Stimulated activated CD8-positive, alpha-beta memory T cell treated with anti-CD3 and anti-CD28 coated beads, Interleukin-12 subunit alpha, Interleukin-12 subunit beta, amount 100 ng/mL, for 24 hours (primary cell): ENCODE measurements at regions not wholly inside any gene's neighbourhood (a gene's known extent, or its start where the extent isn't known, plus 50 kb on each side); places are given as distances from the start of the nearest gene placed in this dataset.
"Not testable (repeated sequence)": the region's sequence is repeated elsewhere in the genome, so short reads cannot be mapped to it uniquely, and the experiment has no call there.

Experiments used
- DNase-seq: peaks from one replicate; pipeline ENCODE4 v3.0.0-alpha.2; 2020; ENCODE audit errors: extremely low read depth

- no peak for DNase-seq
Observed at GRCh38 chr22:48778308-48779195, 1049.1 kb downstream of the BRD1 start.

DNA sequence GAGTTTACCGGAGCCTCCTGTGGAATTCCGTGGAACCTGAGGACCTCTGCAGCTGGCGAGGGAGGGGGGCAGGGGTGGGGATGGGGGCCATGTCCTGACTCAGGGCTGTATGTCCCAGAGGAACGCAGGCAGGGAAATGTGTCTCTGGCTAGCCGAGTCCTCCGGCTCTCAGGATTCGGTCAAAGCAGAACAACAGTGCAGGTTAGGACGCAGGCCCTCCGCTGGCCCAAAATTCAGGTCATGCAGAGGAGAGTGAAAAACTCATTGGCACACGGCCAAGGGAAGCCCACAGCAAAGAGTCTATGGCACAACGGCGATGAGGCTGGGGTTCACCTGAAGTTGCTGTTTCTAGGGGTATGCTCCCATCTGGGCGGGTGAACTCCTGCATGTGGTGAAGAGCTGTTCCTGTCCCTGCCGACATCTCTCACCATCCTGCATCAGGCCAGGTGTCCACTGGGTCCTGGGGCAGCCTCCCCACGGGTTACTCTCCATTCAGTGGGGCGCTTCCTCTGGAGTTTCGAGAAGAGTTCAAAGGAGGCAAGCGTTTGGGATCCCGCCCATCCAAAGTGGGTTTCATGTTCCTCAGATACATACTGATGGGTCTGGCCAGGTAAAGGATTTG, 1055.3 kb downstream of the BRD1 start:
- DNase-seq = no peak

GRCh38 chr22:48765595-48765994, 1062.1 kb downstream of the BRD1 start:
- DNase-seq = no peak

- no peak for DNase-seq
Observed at GRCh38 chr22:48761546-48761945, 1066.1 kb downstream of the BRD1 start.

- no peak for DNase-seq
Observed at GRCh38 chr22:48760481-48761390, 1066.9 kb downstream of the BRD1 start.

GRCh38 chr22:48758881-48759875, 1068.5 kb downstream of the BRD1 start:
- no peak for DNase-seq

DNA sequence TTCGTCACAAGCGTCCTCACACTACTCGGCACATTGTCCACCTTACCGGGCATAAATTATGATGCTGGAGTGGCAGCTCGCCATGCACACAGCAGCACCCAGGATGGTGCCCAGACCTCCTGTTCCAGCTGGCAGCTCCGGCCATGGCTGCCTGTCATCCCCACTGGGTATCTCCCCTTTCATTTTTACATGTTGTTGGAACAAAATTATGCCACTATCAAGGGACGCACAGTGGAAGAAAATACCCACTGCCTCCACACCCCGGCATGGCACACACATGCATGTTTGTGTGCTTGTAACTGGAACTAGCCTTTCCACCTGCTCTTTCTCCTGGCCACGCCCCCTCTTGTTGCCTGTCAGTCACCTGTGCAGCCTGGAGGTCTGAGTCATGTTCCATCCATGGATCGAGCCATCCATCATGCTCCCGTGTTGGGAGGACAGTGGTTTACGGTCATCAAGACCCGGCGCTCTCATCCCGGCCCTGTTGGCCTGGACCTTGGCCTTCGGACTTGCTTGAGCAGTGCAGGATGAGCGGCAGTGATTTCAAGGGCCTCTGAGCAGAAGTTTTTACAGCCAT, 1069.6 kb downstream of the BRD1 start:
- DNase-seq = no peak

DNA sequence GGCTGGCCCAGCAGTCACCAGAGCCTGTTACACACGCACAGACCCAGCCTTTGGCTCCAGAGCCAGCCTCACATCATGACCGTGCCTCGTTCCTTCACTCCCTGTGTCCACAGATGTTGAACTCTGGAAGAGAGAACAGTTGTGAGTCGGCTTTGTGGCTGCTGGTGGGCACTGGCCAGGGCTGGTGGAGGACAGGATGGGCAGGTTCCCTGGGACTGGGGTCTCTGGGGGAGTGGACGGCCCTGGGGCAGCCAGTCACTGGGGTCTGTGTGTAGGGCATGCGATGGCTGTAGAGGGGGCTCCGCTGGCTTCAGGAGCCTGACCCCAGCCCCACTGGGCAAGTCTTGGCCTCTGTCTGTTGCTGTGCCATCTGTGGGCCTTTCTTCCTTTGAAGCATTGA, 1070.1 kb downstream of the BRD1 start:
- DNase-seq = no peak

DNA sequence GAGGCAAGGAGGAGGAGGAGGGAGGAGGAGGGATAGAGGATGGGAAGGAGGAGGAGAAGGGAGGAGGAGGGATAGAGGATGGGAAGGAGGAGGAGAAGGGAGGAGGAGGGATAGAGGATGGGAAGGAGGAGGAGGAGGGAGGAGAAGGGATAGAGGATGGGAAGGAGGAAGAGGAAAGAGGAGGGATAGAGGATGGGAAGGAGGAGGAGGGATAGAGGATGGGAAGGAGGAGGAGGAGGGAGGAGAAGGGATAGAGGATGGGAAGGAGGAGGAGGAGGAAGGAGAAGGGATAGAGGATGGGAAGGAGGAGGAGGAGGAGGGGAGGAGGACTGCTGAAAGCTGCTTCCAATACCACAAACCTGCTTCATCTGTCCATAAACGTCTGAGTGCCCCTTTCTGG, 1070.5 kb downstream of the BRD1 start:
- not testable (repeated sequence) for DNase-seq

GRCh38 chr22:48756146-48757111, 1071.2 kb downstream of the BRD1 start:
- no peak for DNase-seq

DNA sequence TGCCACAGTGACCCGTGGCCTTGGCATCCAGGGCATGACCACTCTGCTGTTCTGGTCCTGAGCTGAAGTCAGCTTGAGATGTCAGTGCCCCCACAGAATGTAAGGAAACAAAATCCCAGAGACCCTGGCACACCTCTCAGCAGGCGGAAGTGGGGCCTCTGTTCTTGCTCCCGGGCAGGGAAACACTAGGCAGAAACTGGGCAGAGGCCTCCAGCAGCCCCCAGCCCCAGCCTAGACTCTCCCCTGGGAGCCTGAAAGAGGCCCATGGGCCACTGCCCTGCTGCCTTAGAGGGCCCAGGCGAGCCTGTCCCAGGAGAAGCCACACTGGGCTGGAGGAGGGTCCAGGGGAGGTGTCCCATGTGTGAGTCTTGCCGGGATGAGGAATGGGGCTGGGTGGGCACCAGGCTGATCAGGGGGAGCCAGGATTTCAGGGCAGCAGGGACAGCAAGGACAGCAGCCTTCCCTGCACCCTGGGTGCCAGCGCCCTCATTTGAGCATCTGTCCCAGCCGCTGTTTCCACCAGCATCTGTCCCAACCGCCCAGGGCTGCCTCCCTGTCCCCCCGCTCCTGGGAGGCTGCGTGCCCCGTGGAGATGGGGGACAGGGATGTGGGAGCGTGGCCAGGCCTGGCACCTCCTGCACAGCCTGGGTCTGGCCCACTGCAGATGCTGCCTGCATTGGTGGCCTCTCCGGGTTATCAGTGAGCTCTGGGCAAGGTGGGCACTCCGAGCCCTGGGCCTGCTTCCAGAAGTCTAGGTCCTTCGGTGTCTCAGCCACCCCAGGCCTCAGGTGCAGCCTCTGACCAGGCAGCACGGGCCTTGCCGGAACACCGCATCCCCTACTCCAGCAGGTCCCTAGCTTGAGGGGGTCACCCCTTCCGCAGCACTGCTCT, 1072.4 kb downstream of the BRD1 start:
- DNase-seq = no peak

DNA sequence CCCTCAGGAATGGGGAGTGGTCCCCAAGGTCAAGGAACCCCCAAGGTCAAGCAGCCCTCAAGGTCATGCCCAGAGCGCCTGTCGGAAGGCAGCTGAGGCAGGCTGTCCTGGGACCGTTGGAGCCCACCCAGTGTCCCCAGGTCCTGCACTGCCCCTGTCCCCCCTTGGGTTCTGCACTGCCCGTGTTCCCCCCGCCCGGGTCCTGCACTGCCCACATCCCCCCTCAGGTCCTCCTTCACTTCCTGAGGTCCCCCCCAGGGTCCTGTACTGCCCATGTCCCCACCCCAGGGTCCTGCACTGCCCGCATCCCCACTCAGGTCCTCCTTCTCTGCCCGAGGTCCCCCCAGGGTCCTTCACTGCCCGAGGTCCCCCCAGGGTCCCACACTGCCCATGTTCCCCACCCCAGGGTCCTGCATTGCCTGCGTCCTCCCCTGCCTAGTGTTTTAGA, 1073.0 kb downstream of the BRD1 start:
- DNase-seq = no peak

- DNase-seq = no peak
Observed at GRCh38 chr22:48753752-48754517, 1073.7 kb downstream of the BRD1 start.

DNA sequence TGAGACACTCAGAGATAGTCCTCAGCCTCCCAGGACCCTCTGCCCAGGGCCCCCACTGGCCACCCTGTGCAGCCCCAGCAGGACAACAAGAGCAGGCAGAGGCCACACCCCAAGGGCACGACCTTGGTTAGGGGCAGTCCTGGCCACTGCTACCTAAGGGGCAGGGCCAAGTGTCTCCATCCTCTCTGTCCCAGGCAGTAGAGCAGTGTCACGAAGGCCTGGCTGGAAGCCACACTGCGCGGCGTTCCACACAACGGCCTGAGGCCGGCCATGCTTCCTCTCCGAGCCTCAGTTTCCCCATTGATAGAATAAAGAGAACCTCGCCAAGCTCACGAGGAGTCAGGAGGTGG, 1074.3 kb downstream of the BRD1 start:
- DNase-seq = no peak

- no peak for DNase-seq
Observed at GRCh38 chr22:48752451-48753380, 1075.0 kb downstream of the BRD1 start.
